KBM-7 (cell line): ENCODE measurements at regions not wholly inside any gene's neighbourhood (a gene's known extent, or its start where the extent isn't known, plus 50 kb on each side); places are given as distances from the start of the nearest gene placed in this dataset.
"Not testable (repeated sequence)": the region's sequence is repeated elsewhere in the genome, so short reads cannot be mapped to it uniquely, and the experiment has no call there.

Experiments
- DNase-seq: peaks from one replicate; pipeline ENCODE4 v3.0.0-alpha.2; 2015
- in situ Hi-C: fragments of 300-500 bp; cut with MboI; formaldehyde crosslinking; loops from 2 replicates; pipeline ENCODE4 v1.14.3; 2020; ENCODE audit warnings: low sequenced_read_pairs, low pct_unique_long_range_greater_than_20kb, mixed read lengths

GRCh38 chr2:90123409-90123808, 1431.9 kb downstream of the RPIA start:
- not testable (repeated sequence) for DNase-seq

GRCh38 chr2:90139046-90139445, 1447.6 kb downstream of the RPIA start:
- in situ Hi-C loops, DNase-seq: not testable (repeated sequence)

More at GRCh38 chr2:90123409-90123808, 1431.9 kb downstream of the RPIA start:
- in situ Hi-C loops, result not testable (repeated sequence)

GRCh38 chr2:90141558-90141957, 1450.1 kb downstream of the RPIA start:
- in situ Hi-C loops, DNase-seq: not testable (repeated sequence)

GRCh38 chr2:90151805-90152204, 1460.3 kb downstream of the RPIA start:
- DNase-seq, in situ Hi-C loops: not testable (repeated sequence)

- in situ Hi-C loops, DNase-seq: not testable (repeated sequence)
These were observed 1479.5 kb downstream of the RPIA start for GRCh38 chr2:90170978-90171377.

- in situ Hi-C loops, DNase-seq: not testable (repeated sequence)
These were observed 1481.6 kb downstream of the RPIA start for GRCh38 chr2:90173081-90173480.

GRCh38 chr2:90179591-90179990, 1488.1 kb downstream of the RPIA start:
- DNase-seq, in situ Hi-C loops: not testable (repeated sequence)

GRCh38 chr2:90207454-90208058, 1516.1 kb downstream of the RPIA start:
- DNase-seq, result peak; percentile 47
- in situ Hi-C loops, result no loop called here

GRCh38 chr2:90209009-90209408, 1517.5 kb downstream of the RPIA start:
- in situ Hi-C loops, result no loop called here
- DNase-seq, result no peak

- in situ Hi-C loops, result no loop called here
- no peak for DNase-seq
These were observed 1518.3 kb downstream of the RPIA start for GRCh38 chr2:90209806-90210205.

GRCh38 chr2:90215880-90216279, 1524.4 kb downstream of the RPIA start:
- DNase-seq, in situ Hi-C loops: not testable (repeated sequence)

- DNase-seq, in situ Hi-C loops: not testable (repeated sequence)
These were observed 1525.3 kb downstream of the RPIA start for GRCh38 chr2:90216801-90217200.

GRCh38 chr2:90218534-90218933, 1527.1 kb downstream of the RPIA start:
- in situ Hi-C loops, DNase-seq: not testable (repeated sequence)

- DNase-seq, in situ Hi-C loops: not testable (repeated sequence)
These were observed 1529.3 kb downstream of the RPIA start for GRCh38 chr2:90220623-90221299.

GRCh38 chr2:90221300-90221651, 1529.8 kb downstream of the RPIA start:
- in situ Hi-C loops, result no loop called here
- DNase-seq, result no peak

- DNase-seq, in situ Hi-C loops: not testable (repeated sequence)
These were observed 1533.3 kb downstream of the RPIA start for GRCh38 chr2:90224767-90225166.

GRCh38 chr2:90226465-90227072, 1535.1 kb downstream of the RPIA start:
- DNase-seq, result not testable (repeated sequence)

GRCh38 chr2:90231199-90231598, 1539.7 kb downstream of the RPIA start:
- DNase-seq, in situ Hi-C loops: not testable (repeated sequence)

More at GRCh38 chr2:90226465-90227072, 1535.1 kb downstream of the RPIA start:
- in situ Hi-C loops, result not testable (repeated sequence)

- DNase-seq, in situ Hi-C loops: not testable (repeated sequence)
These were observed 1544.0 kb downstream of the RPIA start for GRCh38 chr2:90235452-90235851.

GRCh38 chr2:90237923-90238361, 1546.5 kb downstream of the RPIA start:
- in situ Hi-C loops, result not testable (repeated sequence)
- peak; percentile 19 for DNase-seq
